ENCODE measurements at regions not wholly inside any gene's neighbourhood (a gene's known extent, or its start where the extent isn't known, plus 50 kb on each side); places are given as distances from the start of the nearest gene placed in this dataset.

- no peaks in the 10 kb centered on the region for H3K36me3 ChIP-seq (ENCODE audit: low read length)
- H4K20me1 ChIP-seq (ENCODE audit: low read depth, low read length), result no peaks in the 10 kb centered on the region
- no peak for TF ChIP-seq CTCF (IDR thresholded peaks at IDR 0.05; ENCODE audit: insufficient read depth, low read length, poor library complexity, severe bottlenecking)
- no peak for TF ChIP-seq EZH2phosphoT487 (conservative IDR thresholded peaks at IDR 0.05; ENCODE audit: low read length)
Measured at GRCh38 chr4:18975916-18976808, 954.6 kb upstream of the LCORL start.

GRCh38 chr4:18973296-18973695 is 951.7 kb upstream of the LCORL start:
- Histone ChIP-seq H3K4me3 (ENCODE audit: insufficient read depth, low read length, poor library complexity, severe bottlenecking) (no peak overlapping the region), H3K27ac (ENCODE audit: low read depth, low read length) (no peak overlapping the region), H3K36me3 (ENCODE audit: low read length) (no peaks in the 10 kb centered on the region), H3K79me2 (ENCODE audit: insufficient read depth, low read length) (no peaks in the 10 kb centered on the region), H3F3A (ENCODE audit: insufficient read depth) (no peaks in the 10 kb centered on the region), H3K4me2 (ENCODE audit: low read depth, low read length, poor library complexity, severe bottlenecking) (no peak overlapping the region), H3K27me3 (ENCODE audit: low read length) (no peaks in the 10 kb centered on the region), H4K20me1 (ENCODE audit: low read depth, low read length) (no peaks in the 10 kb centered on the region), H3K9ac (ENCODE audit: low read length) (no peak overlapping the region), H3K9me3 (ENCODE audit: insufficient read depth, low read length) (no peaks in the 10 kb centered on the region), H3K9me2 (replicated peaks; ENCODE audit: insufficient read depth, low read length) (no peaks in the 10 kb centered on the region), H2AFZ (ENCODE audit: low read depth, low read length, severe bottlenecking) (no peak overlapping the region)
- TF ChIP-seq EZH2phosphoT487 (conservative IDR thresholded peaks at IDR 0.05; ENCODE audit: low read length) (no peak), CTCF (IDR thresholded peaks at IDR 0.05; ENCODE audit: insufficient read depth, low read length, poor library complexity, severe bottlenecking) (no peak)

More at GRCh38 chr4:18975916-18976808, 954.6 kb upstream of the LCORL start:
- H3K79me2 ChIP-seq (ENCODE audit: insufficient read depth, low read length), result no peaks in the 10 kb centered on the region
- H3K9me3 ChIP-seq (ENCODE audit: insufficient read depth, low read length), result no peaks in the 10 kb centered on the region
- peaks cover 4% of the 10 kb centered on the region; the same call in 1 of the 2 replicates for H3F3A ChIP-seq (ENCODE audit: insufficient read depth)
- H3K27me3 ChIP-seq (ENCODE audit: low read length), result no peaks in the 10 kb centered on the region
- no peak overlapping the region for H3K27ac ChIP-seq (ENCODE audit: low read depth, low read length)
- H3K4me2 ChIP-seq (ENCODE audit: low read depth, low read length, poor library complexity, severe bottlenecking), result no peak overlapping the region
- H3K9ac ChIP-seq (ENCODE audit: low read length), result no peak overlapping the region
- H2AFZ ChIP-seq (ENCODE audit: low read depth, low read length, severe bottlenecking), result no peak overlapping the region
- no peak overlapping the region for H3K4me3 ChIP-seq (ENCODE audit: insufficient read depth, low read length, poor library complexity, severe bottlenecking)
- H3K9me2 ChIP-seq (replicated peaks; ENCODE audit: insufficient read depth, low read length), result no peaks in the 10 kb centered on the region

GRCh38 chr4:18961879-18962278 is 940.3 kb upstream of the LCORL start:
- no peak overlapping the region for H3K9ac ChIP-seq (ENCODE audit: low read length)
- no peaks in the 10 kb centered on the region for H3K79me2 ChIP-seq (ENCODE audit: insufficient read depth, low read length)
- H3K36me3 ChIP-seq (ENCODE audit: low read length), result no peaks in the 10 kb centered on the region
- H3K27ac ChIP-seq (ENCODE audit: low read depth, low read length), result no peak overlapping the region
- H3F3A ChIP-seq (ENCODE audit: insufficient read depth), result no peaks in the 10 kb centered on the region
- no peaks in the 10 kb centered on the region for H4K20me1 ChIP-seq (ENCODE audit: low read depth, low read length)
- H3K4me2 ChIP-seq (ENCODE audit: low read depth, low read length, poor library complexity, severe bottlenecking), result no peak overlapping the region
- no peak overlapping the region for H2AFZ ChIP-seq (ENCODE audit: low read depth, low read length, severe bottlenecking)
- H3K4me3 ChIP-seq (ENCODE audit: insufficient read depth, low read length, poor library complexity, severe bottlenecking), result no peak overlapping the region
- H3K9me2 ChIP-seq (replicated peaks; ENCODE audit: insufficient read depth, low read length), result no peaks in the 10 kb centered on the region
- no peaks in the 10 kb centered on the region for H3K27me3 ChIP-seq (ENCODE audit: low read length)
- no peaks in the 10 kb centered on the region for H3K9me3 ChIP-seq (ENCODE audit: insufficient read depth, low read length)
- no peak for TF ChIP-seq CTCF (IDR thresholded peaks at IDR 0.05; ENCODE audit: insufficient read depth, low read length, poor library complexity, severe bottlenecking)
- TF ChIP-seq EZH2phosphoT487 (conservative IDR thresholded peaks at IDR 0.05; ENCODE audit: low read length), result no peak

All from SU-DHL-6 (cell line).